ENCODE measurements at regions not wholly inside any gene's neighbourhood (a gene's known extent, or its start where the extent isn't known, plus 50 kb on each side); places are given as distances from the start of the nearest gene placed in this dataset.

DNA sequence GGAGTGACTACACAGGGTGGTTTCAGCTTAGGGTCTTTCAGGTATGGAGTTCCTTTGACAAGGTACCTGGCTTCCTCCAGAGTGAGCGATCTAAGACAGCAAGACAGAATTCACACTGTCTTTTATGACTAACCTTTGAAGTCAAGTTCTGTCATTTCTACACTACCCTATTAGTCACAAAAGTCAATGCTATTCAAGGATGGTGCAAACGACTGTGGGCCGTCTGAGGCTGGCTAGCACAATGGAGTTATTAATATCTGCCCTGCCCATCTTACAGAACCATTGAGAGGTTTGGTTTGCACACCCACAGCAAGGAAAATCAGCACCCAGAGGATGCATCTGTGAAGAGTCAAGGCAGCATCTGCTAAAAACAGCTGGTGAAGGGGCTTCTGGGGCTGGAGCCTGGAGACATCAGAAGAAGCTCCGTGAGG lies 62.9 kb upstream of the XCR1 start:
- no peak for DNase-seq (ENCODE audit: low spot score)

DNA sequence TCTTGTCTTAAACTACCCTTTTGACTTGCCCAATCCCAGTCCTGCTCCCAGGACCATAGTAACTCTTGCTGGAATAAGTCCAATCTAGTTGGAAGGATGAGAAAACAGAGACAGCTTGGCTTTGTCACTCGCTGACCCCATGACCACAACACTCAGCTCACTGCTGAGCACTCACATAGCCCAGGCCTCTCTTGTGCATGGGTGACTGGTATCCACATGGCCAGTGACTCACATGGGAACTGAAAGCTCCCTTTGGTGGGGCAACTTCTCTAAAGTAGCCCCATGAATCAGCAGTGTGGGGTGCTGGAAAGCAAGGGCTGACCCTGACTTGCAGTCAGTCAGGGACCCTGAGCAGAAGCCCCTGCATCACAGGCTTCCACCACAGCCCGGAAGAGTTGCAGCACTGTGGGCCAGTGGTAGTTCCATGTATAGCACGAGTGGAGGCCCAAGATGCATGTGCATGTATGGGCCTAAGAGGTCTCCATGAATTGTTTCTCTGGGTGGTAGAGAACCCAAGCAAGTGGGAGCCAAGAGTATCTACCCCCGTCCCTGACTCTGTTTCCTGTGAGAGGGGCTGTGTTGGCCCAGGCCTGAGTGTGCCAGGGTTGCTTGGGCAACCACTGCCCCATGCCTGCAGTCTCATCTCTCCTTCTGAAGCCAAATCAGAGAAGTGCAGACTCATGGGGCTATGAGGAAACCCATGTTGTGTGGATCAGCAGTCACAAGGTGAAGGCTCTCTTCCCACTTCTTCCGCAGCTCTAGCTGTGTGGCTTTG lies 62.1 kb upstream of the XCR1 start:
- peak; percentile 48 for DNase-seq (ENCODE audit: low spot score)

DNA sequence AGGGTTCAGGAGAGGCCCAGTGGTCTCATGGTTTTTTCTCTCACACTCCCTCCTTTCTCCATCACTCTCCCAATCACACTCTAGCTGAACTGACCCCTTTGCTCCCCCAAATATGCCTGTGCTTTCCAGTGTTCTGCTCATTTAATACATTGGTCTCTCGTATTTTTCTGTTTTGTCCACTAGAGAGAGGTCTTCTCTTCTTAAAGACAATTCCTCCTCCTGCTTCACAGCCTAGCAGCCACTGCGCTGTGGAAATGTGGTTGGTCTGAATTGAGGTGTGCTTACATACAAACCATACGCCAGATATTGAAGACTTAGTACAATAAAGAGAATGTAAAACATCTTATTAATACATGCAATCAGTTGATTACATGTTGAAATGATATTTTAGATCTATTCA lies 60.6 kb upstream of the XCR1 start:
- no peak for DNase-seq (ENCODE audit: low spot score)

DNA sequence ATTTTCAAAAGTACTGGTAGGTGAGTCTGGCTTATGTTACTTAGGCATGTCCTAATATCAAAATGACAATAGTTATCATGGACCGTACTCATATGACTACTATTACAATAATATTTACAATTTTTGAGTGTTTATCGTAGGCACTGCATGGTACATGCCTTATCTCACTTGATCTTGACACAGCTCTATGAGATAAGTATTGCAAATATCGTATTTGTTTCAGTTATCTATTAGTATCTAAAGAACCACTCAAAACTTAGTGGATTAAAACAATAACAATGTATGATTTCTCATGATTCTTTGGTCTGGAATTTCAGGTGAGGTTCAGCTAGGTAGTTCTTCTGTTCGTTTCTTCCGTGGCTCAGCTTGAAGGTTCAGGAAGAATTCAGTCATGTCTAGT lies 59.7 kb upstream of the XCR1 start:
- DNase-seq (ENCODE audit: low spot score) = no peak

DNA sequence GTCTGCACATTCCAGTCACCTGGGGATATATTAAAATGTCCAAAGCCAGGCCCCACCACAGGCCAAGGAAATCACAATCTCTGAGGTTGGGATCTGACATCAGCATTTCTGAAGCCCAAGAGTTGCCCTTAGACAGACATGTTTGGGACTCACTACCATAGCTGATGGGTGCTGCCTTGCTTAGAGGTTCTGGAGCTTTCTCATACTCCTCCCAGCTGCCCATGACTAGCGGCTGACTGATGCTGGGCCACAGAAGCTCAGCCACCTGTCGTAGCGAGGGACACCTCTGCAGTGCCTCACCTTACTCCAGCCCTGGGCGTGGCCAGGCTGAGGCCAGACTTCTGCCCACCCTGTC lies 58.8 kb upstream of the XCR1 start:
- no peak for DNase-seq (ENCODE audit: low spot score)

DNA sequence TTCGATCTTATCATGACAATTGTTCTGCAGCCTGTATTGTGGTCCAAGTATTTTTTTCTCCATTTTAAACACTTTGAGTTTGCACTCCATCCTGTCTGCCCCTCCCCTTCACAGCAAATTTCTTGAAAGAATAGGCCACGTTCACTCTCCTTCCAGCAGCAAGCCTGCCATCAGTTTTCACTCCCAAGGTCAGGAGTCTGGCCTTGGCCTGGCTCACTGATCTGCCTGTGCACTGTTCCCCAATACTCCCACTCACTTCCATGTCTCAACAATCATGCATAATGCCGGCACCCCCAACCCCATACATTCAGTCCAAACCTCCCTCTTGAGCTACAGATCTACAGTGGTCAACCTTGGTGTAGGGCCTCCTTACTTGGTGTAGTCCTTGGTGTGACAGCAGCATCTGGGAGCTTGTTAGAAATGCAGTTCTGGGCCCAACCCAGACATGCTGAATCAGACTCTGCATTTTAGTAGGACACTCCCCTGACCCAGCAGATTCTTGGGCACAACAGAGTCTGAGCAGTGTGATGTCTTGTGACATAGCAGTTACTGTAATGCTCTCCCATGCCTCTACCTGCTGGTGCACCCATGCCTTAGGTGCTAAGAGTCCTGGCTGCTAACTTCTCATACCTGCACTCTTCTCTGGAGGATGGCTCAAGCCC lies 58.3 kb upstream of the XCR1 start:
- DNase-seq (ENCODE audit: low spot score) = no peak

DNA sequence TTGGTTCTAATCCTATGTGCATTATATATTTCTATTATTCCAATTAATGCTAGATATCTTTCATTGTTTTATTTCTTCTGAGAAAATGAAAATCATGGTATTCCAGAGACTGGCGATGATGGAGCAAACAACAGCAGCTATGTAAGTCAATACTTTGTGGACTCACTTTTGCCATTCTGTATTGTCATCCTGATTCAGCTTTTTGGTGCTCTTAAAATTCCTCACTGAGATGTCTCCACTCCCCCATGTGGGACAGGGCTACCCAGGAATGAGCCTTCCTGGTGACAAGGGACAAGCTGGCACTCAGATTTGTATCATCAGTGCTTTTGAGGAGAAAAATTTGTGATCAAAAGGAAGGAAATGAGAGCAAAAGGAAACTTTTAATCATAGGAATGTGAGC lies 56.7 kb upstream of the XCR1 start:
- DNase-seq (ENCODE audit: low spot score) = no peak

DNA sequence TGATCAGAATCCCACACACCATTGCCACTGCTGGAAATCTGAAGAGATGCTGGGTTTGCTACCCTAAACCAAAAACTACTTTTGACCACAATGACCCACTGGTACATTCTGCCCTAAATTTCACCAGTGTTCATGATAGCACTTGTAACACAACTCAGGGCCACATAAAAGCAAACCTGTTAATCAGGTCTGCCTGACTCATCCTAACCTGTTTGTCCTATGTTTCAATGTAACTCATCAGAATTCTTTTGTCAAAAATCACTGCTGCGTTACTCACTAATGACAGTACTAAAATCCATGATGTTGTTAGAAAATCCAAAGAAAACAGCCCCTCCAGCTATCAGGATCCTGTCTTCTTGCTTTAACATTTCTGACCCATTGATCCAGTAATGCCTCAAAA lies 55.6 kb upstream of the XCR1 start:
- DNase-seq (ENCODE audit: low spot score) = no peak

DNA sequence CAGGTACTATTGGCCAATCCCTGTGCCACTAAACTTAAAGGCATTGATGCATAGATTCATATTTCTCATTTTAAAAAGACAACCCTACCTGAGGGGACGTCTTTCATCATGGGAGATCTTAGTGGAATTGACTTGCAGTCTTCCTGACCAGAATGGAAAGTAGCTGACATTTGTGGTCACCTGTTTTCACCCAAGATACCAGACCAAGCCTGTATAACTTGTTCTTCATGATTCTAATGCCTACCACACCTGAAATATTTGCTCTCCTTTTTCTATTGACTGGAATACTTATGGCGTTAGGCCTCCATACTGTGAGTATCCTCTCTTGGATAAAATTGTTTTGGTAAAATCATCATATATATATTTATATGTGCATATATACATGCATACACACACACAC lies 54.7 kb upstream of the XCR1 start:
- no peak for DNase-seq (ENCODE audit: low spot score)

DNA sequence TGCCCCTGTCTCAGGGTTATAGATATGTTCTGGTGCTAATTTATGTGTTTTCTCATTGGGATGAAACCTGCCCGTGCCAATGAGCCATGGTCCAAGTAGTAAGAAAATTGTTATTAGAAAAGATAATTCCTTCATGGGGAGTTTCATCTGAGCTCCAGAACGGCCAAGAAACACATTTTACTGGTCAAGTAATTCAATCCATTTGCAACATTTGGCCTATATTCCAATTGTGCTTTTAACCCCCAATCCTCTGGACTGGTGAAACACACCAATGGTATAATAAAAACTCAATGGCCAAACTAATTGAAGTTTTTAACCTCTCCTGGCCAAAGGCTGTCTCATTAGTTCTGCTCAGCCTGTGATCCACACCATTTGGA lies 53.7 kb upstream of the XCR1 start:
- no peak for DNase-seq (ENCODE audit: low spot score)

DNA sequence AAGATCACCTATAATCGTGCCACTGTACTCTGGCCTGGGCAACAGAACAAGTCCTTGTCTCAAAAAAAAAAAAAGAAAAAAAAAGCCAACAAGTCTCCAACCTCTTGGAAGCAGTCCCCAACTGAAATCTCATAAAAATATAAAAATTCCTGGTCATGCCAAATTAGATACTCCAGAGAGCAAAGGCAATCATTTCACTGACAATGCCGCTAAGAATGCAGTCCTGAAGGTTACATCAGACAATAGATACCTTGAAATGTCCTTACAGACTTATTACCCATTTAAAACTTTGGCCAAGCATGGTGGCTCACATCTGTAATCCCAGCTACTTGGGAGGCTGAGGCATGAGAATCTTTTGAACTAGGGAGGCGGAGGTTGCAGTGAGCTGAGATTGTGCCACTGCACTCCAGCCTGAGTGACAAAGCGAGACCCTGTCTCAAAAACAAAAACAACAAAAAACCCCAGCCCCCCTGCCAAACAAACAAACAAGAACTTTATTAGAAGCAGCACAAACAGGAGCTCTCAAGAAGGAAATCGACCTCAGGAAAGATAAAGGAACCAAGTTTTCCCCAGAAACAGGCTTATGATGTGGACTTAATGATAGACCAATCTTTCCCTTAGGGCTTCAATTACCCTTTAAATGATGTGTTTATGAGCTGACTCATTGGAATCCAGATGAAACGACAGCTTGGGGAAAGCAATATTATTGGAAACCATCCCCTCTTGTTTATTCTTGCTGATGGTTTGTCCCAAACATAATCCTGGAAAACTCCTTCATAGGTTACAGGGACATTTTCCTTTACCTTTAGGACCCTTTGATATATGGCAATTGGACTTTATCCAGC lies 53.1 kb upstream of the XCR1 start:
- no peak for DNase-seq (ENCODE audit: low spot score)

DNA sequence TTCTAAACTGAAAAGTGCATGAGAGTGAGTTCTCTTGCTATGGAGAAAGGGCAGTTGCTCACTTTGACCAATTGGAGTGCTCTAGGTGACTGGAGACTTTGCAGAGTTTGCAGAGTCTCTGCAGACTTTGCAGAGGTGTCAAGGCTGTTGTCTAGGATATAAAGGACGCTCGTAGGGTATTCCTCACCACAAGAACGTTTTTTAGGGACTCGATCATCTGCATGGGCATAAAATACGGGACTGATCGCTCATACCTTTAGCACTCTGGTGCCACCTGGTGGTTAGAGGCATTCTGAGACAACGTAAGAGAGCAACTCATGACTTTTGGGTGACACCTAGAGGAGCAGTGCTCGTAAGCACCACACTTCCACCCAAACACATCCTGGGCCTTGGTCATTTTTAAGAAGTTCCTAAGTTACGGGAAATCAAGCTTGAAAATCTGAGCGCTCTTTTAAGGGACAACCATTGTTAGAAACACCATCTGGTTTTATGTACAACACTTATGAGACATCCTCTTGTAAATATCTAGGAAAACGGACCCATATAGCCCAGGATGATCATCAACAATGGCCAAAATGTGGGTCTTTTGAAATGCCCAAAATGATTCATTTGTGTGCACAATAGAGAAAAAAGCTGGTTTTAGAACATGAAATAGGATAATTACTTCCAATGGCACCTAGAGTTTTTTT lies 51.6 kb upstream of the XCR1 start:
- peak; percentile 95 for DNase-seq (ENCODE audit: low spot score)
